A673 (cell line): ENCODE measurements at regions not wholly inside any gene's neighbourhood (a gene's known extent, or its start where the extent isn't known, plus 50 kb on each side); places are given as distances from the start of the nearest gene placed in this dataset.

Experiments
- BruUV-seq: library from RNA; stranded (reverse); fragments of 400-500 nt; replicated peaks from 2 replicates; lab custom pipeline; 2021; lab: Mats Ljungman, UMichigan
- CTCF ChIA-PET: fragments of 300-600 bp; sonication (Branson Sonifier 250); formaldehyde crosslinking; loops from one replicate; lab custom pipeline; 2022; ENCODE audit warnings: antibody characterized with exemption; lab: Charles Lee
- POLR2A ChIA-PET: fragments of 300-600 bp; sonication (Branson Sonifier 250); formaldehyde crosslinking; loops from one replicate; lab custom pipeline; 2022; ENCODE audit warnings: antibody characterized with exemption; ENCODE audit not compliant: low non-redundant PET; lab: Charles Lee
- DNase-seq: peaks from one replicate; pipeline ENCODE4 v3.0.0-alpha.2; 2015; ENCODE audit warnings: low spot score
- H3K27ac ChIP-seq: fragments of 200-600 bp; sonication (generic); 2 replicates; pipeline ENCODE4 v1.5.1; 2016; ENCODE audit warnings: mixed run types, low read depth, mild to moderate bottlenecking, mixed read lengths, antibody characterized with exemption, low read length; ENCODE audit not compliant: poor library complexity, severe bottlenecking
- H3K27me3 ChIP-seq: fragments of 200-600 bp; sonication (generic); replicated peaks from 2 replicates; pipeline ENCODE4 v1.6.1; 2017; ENCODE audit warnings: mixed run types, low read depth, mild to moderate bottlenecking, mixed read lengths, antibody characterized with exemption, low read length; ENCODE audit not compliant: insufficient read depth, poor library complexity
- H3K36me3 ChIP-seq: fragments of 200-600 bp; sonication (generic); 2 replicates; pipeline ENCODE4 v1.6.1; 2016; ENCODE audit warnings: mixed run types, mild to moderate bottlenecking, mixed read lengths, antibody characterized with exemption, low read length; ENCODE audit not compliant: insufficient read depth, poor library complexity, severe bottlenecking
- H3K4me1 ChIP-seq: fragments of 200-600 bp; sonication (generic); 2 replicates; pipeline ENCODE4 v1.6.1; 2017; ENCODE audit warnings: mixed run types, mild to moderate bottlenecking, mixed read lengths, antibody characterized with exemption, low read length; ENCODE audit not compliant: insufficient read depth, poor library complexity, severe bottlenecking
- H3K4me3 ChIP-seq: fragments of 200-600 bp; sonication (generic); 2 replicates; pipeline ENCODE4 v1.5.1; 2016; ENCODE audit warnings: low read depth, mixed run types, mild to moderate bottlenecking, mixed read lengths, low read length; ENCODE audit not compliant: poor library complexity, severe bottlenecking
- H3K9me3 ChIP-seq: fragments of 200-600 bp; sonication (generic); 2 replicates; pipeline ENCODE4 v1.6.1; 2016; ENCODE audit warnings: mixed run types, low read depth, mild to moderate bottlenecking, mixed read lengths, antibody characterized with exemption, low read length; ENCODE audit not compliant: poor library complexity, severe bottlenecking
- CTCF ChIP-seq: fragments of 300-800, 200-600 bp; sonication (generic); conservative IDR thresholded peaks from 2 replicates; pipeline ENCODE4 v1.5.1; 2017; ENCODE audit warnings: low read depth, mild to moderate bottlenecking, antibody characterized with exemption, low read length, moderate library complexity, mixed read lengths
- EZH2 ChIP-seq: fragments of 200-600 bp; sonication (generic); IDR thresholded peaks from 2 replicates; pipeline ENCODE4 v1.6.1; 2017; ENCODE audit warnings: borderline replicate concordance, low read depth, mild to moderate bottlenecking, mixed read lengths, antibody characterized with exemption, low read length; ENCODE audit not compliant: poor library complexity, severe bottlenecking
- intact Hi-C: fragments of 100-400 bp; cut with micrococcal nuclease; formaldehyde crosslinking; loops from one replicate; pipeline ENCODE4 v1.10.0; 2022; ENCODE audit not compliant: unreplicated experiment

DNA sequence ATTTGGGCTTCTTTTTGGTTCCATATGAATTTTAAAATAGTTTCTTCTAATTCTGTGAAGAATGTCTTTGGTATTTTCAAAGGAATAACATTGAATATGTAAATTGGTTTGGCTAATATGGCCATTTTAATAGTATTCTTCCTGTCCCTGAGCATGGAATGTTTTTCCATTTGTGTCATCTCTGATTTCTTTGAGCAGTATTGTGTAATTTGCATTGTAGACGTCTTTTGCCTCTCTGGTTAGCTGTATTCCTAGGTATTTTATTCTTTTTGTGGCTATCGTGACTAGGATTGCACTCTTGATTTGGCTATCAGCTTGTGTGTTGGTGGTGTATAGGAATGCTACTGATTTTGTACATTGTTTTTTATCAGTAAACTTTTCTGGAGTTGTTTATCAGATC lies 601.9 kb downstream of the SNAPC1 start:
- no peak for TF ChIP-seq CTCF
- H3K27me3 ChIP-seq, result no peaks in the 10 kb centered on the region
- POLR2A ChIA-PET, result no interaction called here
- no peak overlapping the region for H3K4me3 ChIP-seq
- H3K9me3 ChIP-seq, result no peaks in the 10 kb centered on the region
- BruUV-seq, result no TSS peak
- no peak overlapping the region for H3K27ac ChIP-seq
- CTCF ChIA-PET, result no interaction called here
- no peaks in the 10 kb centered on the region for H3K36me3 ChIP-seq
- intact Hi-C loops, result no loop called here
- H3K4me1 ChIP-seq, result no peaks in the 10 kb centered on the region
- no peak for DNase-seq

- POLR2A ChIA-PET, result no interaction called here
- Histone ChIP-seq H3K4me1 (no peaks in the 10 kb centered on the region), H3K4me3 (no peak overlapping the region), H3K36me3 (no peaks in the 10 kb centered on the region), H3K27me3 (no peaks in the 10 kb centered on the region), H3K27ac (no peak overlapping the region), H3K9me3 (no peaks in the 10 kb centered on the region)
- CTCF ChIA-PET, result no interaction called here
- TF ChIP-seq CTCF (no peak), EZH2 (no peak)
- BruUV-seq, result no TSS peak
- intact Hi-C loops, result no loop called here
- DNase-seq, result no peak
These were observed 602.6 kb downstream of the SNAPC1 start for GRCh38 chr14:62364800-62365280.

- no peak for DNase-seq
- Histone ChIP-seq H3K4me3 (no peak overlapping the region), H3K9me3 (no peaks in the 10 kb centered on the region), H3K4me1 (no peaks in the 10 kb centered on the region), H3K27me3 (no peaks in the 10 kb centered on the region), H3K27ac (no peak overlapping the region), H3K36me3 (no peaks in the 10 kb centered on the region)
- POLR2A ChIA-PET, result no interaction called here
- intact Hi-C loops, result no loop called here
- BruUV-seq, result no TSS peak
- CTCF ChIA-PET, result no interaction called here
- TF ChIP-seq EZH2 (no peak), CTCF (no peak)
These were observed 607.8 kb downstream of the SNAPC1 start for GRCh38 chr14:62369919-62370560.
